HG03139 (cell line): ENCODE measurements at regions not wholly inside any gene's neighbourhood (a gene's known extent, or its start where the extent isn't known, plus 50 kb on each side); places are given as distances from the start of the nearest gene placed in this dataset.
"Not testable (repeated sequence)": the region's sequence is repeated elsewhere in the genome, so short reads cannot be mapped to it uniquely, and the experiment has no call there.

Experiments
- ATAC-seq: cut with Tn5 transposase; IDR thresholded peaks from one replicate; pipeline ENCODE4 v1.9.1; 2021; ENCODE audit not compliant: unreplicated experiment

DNA sequence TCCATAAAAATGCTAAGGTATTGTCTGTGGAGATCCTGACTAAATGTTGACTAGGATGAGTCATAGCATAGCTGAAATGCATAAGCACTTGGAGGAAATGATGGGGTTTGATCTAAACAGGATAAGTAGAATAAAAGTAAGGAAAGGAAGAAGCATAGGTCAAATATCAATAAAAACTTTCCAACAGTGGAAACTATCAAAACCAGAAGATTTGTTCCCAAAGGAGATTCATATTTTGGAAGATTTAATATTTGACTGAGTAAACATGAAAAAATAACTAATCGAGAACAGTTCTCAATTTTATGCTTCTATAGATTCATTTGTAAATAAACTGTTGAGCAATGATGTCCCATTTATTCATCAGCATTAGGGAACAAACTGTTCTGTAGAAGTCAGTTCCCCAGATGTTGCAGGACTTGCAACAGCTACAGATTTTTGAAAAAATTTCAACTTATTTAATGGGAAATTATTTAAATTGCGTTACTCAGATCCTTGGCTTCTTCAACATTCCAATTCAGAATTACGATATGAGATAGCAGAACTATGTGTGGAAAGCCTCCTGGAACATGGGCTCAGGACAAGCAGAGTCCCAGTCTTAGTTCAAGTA is 133.7 kb upstream of the TBX18 start:
- ATAC-seq, result no peak

DNA sequence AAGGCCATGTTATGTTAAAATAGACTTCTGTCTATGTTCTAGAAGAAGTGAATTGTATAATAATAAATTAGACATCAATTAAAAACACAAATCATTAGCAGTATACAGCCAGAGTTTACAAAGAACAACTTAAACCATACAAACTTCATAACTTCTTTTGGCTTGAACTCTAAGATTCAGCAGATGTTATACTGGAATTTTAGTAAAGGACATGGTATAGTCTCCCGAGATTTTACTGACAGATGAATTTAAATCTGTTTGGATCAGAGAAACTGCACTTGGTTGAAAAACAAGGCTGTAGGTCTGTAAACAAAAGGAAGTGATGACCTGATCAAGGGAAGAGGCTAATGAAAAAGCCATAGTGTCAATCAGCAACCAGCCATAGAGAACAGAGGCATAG is 132.6 kb upstream of the TBX18 start:
- ATAC-seq, result no peak

DNA sequence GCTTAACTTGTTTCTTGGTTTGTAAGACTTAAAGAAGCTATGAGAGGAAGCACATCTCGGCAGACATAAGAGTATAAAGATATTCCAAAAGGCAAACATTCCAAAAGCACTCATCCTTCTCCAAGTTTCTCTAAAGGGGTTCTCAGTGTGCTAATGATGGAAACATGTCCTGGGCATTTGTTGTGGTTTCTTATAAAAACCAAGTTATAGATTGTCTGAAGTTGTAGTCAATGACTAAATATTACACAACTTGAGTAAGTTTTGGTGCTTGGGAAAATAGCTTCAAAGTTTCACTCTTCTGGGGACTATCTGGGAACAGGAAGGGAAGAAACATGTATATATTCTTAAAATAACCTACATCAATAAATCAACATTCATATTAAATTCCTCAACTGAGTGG is 128.3 kb upstream of the TBX18 start:
- ATAC-seq, result no peak

DNA sequence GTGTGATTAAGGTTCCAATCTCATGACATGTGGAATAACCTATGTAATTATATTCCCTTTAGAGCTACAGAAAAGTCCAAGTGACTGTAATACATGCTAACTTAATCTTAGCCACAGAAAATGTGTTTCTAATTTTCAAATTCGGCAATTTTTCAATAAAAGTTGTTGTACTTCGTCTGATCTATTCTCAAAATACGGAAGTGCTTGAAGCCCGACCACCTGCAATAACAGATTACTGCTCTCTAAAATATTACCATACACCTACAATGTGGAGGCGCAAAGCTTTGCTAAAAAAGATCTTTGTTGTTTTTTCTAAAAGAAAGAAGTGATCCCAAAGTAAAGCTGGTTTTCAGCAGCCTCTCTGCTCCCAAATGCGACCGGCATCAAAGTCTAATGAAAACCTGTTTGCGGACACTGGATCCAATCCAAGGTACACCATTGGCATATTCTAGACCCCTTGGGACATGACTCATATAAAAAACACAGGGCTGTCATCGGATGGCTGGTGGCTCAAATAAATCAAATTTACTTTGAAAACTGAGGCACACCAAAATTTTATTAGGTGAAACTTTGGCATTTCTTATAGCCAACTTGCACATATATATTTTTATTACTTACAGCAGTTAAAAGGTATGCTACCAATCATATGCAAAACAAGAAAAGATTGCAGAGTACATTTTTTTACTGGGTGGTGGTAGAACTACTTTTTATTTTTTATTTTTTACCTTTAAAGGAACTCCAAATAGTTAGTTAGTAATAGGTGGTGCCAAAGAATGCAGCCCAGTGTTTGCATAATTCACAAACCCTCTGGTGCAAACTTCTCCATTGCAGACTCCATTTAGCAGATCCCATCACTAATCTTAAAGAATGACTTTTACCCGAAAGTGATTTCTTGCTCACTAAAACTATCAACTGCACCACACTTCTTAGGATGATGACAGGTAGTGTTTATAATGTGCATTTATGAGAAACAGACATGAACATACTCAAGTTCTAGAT is 118.7 kb upstream of the TBX18 start:
- no peak for ATAC-seq

DNA sequence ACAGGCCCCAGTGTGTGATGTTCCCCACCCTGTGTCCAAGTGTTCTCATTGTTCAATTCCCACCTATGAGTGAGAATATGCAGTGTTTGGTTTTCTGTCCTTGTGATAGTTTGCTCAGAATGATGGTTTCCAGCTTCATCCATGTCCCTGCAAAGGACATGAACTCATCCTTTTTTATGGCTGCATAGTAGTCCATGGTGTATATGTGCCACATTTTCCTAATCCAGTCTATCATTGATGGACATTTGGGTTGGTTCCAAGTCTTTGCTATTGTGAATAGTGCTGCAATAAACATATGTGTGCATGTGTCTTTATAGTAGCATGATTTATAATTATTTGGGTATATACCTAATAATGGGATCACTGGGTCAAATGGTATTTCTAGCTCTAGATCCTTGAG is 115.0 kb upstream of the TBX18 start:
- not testable (repeated sequence) for ATAC-seq

DNA sequence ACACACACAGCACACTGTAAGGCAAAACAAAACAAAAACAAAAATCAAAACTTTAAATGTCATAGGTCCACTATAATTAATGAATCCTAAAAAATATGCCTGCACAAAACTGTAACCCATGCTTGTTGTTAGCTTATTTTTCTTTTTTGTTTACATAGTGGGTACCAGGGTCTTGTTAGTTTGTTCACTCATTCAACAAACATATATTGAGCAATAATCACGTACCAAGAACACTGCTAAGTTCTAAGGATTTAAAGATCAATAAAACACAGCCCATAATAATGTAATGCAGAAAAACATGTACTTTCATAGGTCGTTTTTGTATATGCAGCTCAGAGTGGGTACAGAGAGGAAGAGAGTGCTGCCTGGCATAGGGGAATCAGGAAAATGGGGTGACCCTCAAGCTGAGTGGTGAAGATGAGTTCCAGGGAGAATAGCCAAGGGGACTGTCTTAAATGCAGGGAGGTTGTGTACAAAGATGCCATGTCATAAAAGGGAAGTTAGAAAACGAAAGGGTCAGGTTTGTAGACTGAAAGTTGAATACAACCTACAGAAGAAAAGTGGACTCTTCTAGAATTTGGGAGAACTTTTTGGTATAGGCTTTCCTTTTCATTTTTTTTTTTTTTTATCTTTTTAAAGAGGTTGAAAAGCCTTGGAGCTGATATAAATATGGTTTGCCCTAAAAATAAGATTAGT is 113.3 kb upstream of the TBX18 start:
- no peak for ATAC-seq

DNA sequence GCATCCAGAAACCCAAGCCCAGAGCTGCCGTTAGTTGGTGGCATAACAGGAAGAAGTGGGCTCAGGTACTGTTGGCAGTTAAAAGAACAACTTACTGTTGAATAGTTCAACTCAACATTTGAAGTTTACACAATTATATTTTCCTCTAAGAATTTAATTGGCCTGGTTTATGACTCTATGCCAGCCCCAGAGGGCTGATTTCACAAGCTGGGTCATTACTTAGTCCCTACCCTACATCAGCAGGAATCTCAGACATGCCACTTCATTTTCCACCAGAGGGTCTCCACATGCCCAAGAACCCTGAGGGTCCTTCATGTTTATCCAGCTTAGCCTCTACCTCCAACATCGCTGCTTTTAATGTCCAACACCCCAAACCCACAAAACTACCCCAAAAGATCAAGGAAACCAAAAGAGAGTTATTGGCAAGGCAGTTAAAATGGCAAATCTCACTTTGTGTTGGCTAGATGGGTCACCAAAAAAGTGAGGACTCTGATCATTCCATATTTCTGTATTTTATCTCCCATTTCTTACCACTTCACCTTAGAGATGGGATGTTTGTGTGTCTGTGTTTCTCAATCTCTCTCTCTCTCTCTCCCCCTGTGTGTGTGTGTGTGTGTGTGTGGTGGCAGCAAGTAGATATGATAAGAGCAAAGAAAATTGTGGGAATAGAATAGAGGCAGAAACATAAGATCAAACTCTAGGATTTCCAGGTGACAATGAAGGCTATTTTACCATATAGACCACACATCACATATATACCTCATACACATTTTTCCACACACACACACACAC is 112.5 kb upstream of the TBX18 start:
- ATAC-seq, result no peak

DNA sequence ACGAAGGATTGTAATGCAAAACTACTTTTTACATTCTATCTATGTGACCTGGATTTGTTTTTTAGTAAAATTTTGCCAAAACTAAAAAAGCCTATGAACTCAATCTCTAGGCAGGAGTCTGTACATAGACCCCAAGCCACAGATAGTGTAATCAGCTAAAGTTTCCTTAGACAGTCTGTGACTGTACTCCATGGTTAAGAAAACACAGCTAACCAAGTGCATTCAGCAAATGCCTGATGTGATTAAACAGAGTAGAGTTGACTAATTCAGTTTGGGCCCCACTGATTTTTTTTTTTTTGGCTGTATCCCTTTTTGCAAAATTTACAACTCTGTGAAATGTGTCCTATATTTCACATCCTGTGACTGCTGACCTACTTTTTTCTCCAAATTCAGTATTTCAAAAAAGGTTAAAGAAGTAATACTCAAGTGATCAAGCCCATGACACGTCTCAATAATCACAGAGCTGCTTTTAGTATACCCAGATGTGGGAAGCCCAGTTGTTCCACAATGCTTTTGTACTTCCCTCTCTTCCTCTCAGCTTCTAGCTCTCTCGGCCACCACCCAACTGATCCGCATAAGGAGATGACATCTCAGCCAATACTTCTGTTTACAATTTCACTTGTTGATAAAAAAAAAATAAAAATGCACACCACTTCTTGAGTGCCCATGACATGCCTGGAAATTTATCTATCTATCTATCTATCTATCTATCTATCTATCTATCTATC is 108.8 kb upstream of the TBX18 start:
- no peak for ATAC-seq

DNA sequence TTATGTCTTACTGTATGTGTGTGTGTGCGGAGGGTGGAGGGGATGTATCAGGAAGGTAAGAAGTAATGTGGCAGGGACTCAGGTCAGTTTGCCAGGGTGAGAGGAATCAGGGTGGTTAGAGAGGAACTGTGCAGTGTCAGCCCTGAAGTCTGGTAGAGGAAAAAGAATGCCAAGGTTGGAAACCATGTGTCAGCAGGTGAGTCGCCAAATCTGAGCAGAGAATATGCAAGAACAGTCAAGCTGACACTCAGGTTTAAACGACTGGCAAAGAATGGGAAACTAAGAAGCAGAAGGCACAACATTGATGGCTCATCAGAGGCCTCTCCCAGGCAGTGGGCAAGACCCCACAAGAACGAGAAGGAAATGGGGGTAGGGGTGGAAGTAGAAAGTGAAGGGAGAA is 107.5 kb upstream of the TBX18 start:
- no peak for ATAC-seq

DNA sequence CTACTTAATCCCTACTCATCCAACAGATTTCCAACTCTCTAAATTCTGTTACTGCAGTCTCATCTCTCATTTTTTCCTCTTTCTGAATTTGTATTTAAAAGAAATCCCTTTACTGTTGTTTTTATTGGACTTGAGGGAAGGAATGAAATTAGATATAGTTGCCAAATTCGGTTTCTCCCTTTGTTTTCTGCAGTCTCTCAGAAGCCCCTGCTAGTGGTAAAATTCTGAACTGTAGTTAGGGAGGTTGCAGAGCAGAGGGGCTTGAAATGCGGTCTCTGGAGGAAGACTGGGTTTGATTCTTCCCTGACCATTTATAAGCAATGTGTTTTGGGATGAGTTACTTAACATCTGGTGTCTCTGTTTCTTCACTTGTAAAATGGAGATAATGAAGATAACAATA is 106.3 kb upstream of the TBX18 start:
- no peak for ATAC-seq

DNA sequence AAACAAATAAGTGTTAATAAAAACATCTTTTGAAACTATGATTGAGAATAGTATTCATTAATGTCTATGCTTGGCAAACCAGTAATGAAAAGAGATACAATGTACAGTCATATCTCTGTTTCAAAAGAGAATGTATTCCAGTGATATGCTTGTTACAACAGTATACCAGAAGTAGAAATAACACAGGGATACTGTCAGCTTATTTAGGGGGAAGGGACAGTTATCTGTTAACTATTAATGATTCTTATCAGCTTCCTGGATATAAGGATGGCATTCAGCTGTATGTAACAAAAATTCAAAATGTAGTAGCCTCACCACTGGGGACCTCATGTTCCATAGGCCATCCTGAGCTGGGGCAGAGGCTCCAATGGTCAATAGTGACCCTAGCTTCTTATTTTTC is 103.8 kb upstream of the TBX18 start:
- no peak for ATAC-seq

DNA sequence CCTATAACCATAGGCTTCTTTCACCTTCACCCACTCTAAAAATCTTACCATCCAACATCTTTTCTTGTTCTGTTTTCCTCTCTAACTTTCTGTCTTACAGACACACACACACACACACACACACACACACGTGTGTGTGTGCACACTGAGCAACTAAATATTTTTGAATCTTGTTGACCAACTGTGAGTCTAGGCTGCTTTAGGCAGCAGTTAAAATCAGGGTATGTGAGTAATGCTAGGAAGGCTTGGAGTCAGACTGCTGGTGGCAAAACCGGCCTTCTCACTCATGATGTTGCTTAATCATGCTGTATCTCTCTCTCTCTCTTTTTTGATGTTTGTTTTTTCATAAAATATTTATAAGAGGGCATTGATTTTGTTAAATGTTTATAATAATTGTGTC is 103.1 kb upstream of the TBX18 start:
- no peak for ATAC-seq

DNA sequence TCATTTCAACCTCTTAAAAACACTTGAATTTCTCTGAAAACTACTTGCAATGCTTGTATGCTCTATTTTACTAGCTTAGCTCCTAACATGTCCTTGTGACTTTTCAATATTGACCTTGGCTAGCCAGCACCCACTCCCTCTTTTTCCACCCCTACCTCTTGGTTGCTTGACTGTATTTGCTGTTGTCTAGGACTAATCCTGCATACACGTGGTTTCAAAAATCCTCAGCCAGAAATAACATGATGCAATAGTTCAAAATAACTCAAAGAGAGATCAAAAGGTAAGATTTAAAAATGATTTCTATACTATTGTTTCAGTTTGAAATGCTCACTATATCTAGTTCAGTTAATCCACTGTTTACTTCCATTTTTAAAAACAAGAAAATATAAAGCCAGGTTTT is 102.3 kb upstream of the TBX18 start:
- no peak for ATAC-seq

DNA sequence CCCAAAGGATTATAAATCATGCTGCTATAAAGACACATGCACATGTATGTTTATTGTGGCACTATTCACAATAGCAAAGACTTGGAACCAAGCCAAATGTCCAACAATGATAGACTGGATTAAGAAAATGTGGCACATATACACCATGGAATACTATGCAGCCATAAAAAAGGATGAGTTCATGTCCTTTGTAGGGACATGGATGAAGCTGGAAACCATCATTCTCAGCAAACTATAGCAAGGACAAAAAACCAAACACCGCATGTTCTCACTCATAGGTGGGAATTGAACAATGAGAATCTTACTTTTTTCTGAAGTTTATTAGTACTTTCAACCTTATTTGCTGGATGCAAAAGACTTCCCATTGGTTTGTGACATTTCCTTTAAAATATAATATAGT is 101.0 kb upstream of the TBX18 start:
- not testable (repeated sequence) for ATAC-seq

DNA sequence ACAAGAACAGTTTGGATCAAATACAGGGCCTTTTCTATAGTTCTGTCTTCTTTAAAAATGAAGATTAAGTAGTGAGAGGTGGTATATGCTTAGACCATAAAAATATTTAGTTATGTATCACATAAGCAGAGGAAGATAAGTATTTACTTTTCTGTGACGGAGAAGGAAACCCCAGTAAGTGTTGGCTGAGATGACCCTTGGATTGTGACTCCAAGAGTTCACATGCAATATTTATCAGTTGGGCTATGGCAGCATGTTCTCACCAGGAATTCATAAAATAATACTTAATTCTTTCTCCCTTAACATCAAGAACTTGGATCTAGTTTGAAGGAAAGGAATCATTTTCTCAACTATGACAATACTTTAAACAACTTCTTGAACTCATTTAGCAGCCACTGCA is 98.4 kb upstream of the TBX18 start:
- ATAC-seq, result no peak

DNA sequence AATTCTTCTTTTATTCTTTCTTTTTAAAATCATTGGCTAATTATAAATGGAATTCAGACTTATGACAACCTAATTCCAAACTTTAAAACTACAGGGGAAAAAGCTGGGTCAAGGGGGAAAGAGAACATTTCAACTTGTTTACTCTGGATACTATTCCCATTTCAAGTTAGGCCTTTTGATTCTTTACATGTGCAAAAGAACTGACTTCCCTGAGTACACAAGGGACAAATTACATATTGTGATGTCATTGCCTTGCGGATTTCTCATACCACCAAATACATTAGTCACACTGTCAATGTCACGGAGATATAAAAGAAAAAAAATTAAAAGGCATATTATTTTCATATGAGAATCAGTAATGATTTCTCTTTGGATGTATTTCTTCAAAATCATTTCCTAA is 96.5 kb upstream of the TBX18 start:
- ATAC-seq, result no peak

DNA sequence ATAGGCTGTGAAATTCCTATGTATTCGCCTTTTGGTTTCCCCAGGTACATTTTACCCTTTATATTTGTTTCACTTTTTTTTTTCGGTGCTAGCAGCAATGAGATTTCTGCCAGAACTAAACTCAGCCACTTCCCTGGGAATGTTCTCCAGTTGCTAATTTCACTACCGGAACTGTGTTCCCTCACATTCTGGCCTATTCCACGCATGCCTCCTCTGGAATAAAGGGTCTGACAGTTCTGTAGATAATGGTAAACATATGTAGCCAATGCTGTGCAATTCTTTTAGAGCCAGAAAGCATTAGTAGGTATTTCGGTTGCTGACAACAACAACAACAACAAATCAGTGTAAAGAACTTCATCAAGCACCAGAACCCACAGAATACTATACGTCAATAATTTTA is 96.1 kb upstream of the TBX18 start:
- ATAC-seq, result no peak

DNA sequence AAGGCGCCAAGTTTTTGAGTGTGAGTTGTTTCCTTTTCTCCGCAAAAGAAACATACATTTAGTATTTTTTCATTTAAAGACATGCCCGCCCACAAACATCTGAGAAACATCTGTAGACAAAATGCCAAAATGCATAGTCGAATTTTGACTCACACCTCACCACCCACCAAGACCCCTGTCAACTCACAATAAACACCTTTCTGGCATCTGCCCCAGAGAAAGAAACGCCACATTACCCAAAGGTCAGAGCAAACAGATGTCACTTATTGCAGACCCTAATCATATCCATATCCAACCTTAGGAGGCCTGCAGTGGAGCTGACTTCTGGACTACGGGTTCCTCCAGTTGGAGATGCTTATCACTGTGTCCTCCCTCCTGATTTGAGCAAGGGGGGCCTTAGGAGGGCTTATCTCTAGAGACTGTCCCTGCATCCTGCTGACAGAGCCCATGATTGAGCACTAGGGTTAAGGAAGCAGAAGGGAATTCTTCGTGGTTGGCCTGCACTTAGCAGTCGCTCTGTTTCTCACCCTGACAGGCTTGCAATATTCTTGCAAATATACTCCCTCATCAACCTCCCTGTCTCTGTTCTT is 90.5 kb upstream of the TBX18 start:
- no peak for ATAC-seq

DNA sequence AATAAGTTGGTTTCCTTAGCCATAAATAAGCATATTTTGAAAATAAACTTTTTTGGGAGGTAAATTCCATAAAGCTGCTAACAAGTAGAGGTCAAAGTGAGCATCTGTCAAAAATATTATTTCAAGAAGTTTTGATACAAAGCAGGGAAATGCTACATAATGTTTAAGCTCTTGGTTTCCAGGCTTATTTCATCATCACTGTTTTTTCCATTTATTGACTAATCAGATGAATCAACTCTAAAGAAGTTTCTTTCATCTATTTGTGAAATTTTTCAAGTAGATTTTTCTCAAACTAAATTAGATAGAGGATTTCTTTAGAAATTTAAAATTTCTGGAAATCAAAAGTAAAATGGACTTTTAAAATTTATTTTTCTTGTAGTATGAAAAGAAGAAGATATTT is 89.5 kb upstream of the TBX18 start:
- ATAC-seq, result no peak

DNA sequence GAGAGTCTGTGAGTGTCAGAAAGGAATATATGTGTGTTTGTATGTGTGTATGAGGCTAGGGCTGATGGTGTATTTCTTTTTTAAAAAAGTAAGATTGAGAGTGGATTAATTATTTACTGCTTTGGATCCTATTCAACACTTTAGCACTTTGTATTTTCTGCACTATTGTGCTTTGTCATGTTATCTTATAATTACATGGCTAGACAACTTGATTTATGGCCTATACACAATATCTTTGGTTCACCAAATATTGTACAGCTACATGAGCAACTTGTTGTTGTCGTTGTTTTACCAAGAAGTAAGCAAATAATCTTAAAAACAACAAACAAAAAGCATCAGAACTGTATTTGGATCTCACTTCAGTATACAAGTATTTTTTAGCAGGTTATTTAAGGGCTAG is 84.6 kb upstream of the TBX18 start:
- ATAC-seq, result no peak
